HepG2 (cell line): ENCODE measurements at regions not wholly inside any gene's neighbourhood (a gene's known extent, or its start where the extent isn't known, plus 50 kb on each side); places are given as distances from the start of the nearest gene placed in this dataset.

Source experiments
- ATAC-seq: fragments of 200-7000 bp; cut with Tn5 transposase; 3 replicates; pipeline ENCODE4 v1.9.1; 2020; ENCODE audit warnings: mild to moderate bottlenecking, moderate library complexity
- BruUV-seq: library from RNA; stranded (reverse); fragments of 400-500 nt; replicated peaks from 2 replicates; lab custom pipeline; 2021; lab: Mats Ljungman, UMichigan
- CTCF ChIA-PET: fragments of 300-600 bp; formaldehyde crosslinking; extraction: SDS; loops from one replicate; lab custom pipeline; 2021; ENCODE audit warnings: low total read pairs, inconsistent platforms, low intra/inter-chr PET ratio; lab: Yijun Ruan, JAX
- POLR2A ChIA-PET: fragments of 350-600 bp; sonication (Branson Sonifier 250); formaldehyde crosslinking; loops from one replicate; lab custom pipeline; 2020; ENCODE audit warnings: antibody characterized with exemption, inconsistent platforms; lab: Yijun Ruan, JAX
- DNase-seq: peaks from one replicate; pipeline ENCODE4 v3.0.0-alpha.2; 2015; ENCODE audit warnings: low spot score
- FAIRE-seq: peaks from 3 replicates; lab custom pipeline; 2011; peaks lifted over from hg19 to GRCh38; lab: Jason Lieb, UNC
- H2AFZ ChIP-seq: one replicate; pipeline ENCODE4 v1.6.1; 2011; ENCODE audit warnings: low read length, inconsistent platforms
- H3K27ac ChIP-seq: fragments of 300-600 bp; 3 replicates; pipeline ENCODE4 v1.8.0; 2011; ENCODE audit warnings: mixed run types, mild to moderate bottlenecking, mixed read lengths, low read length, inconsistent platforms; ENCODE audit not compliant: insufficient read depth; ENCODE audit errors: extremely low read length
- H3K27me3 ChIP-seq, 2 experiments: fragments of 200-600 bp in 1 of 2; 2 replicates in 1 of 2; 3 replicates in 1 of 2; pipeline versions ENCODE4 v1.6.0 to v1.8.0; 2011; ENCODE audit warnings: low read length in 2 of 2, mild to moderate bottlenecking in 2 of 2, moderate library complexity in 2 of 2, inconsistent platforms in 1 of 2; ENCODE audit not compliant: insufficient read depth in 2 of 2, control insufficient read depth in 1 of 2
- H3K36me3 ChIP-seq, 2 experiments: fragments of 200-600 bp in 1 of 2; replicated peaks in 1 of 2; 2 replicates in 1 of 2; 3 replicates in 1 of 2; pipeline versions ENCODE4 v1.5.1 to v1.8.0; 2011; ENCODE audit warnings: low read length in 2 of 2, inconsistent platforms in 1 of 2; ENCODE audit not compliant: insufficient read depth in 2 of 2, control insufficient read depth in 1 of 2
- H3K4me1 ChIP-seq: 2 replicates; pipeline ENCODE4 v1.5.1; 2012; ENCODE audit warnings: low read length, inconsistent platforms; ENCODE audit not compliant: insufficient read depth
- H3K4me2 ChIP-seq: 2 replicates; pipeline ENCODE4 v1.6.0; 2011; ENCODE audit warnings: low read depth, low read length, inconsistent platforms
- H3K4me3 ChIP-seq, 3 experiments: fragments of 200-600 bp in 1 of 3; sonication (generic), shearing (Covaris generic) in 1 of 3; replicated peaks in 1 of 3; 2 replicates each; pipeline ENCODE4 v1.5.1; 2011 to 2016; ENCODE audit warnings: low read length in 3 of 3, inconsistent platforms in 2 of 3, low read depth in 2 of 3, mild to moderate bottlenecking in 2 of 3, control low read depth in 1 of 3, mixed read lengths in 1 of 3; ENCODE audit not compliant: insufficient read depth in 1 of 3
- H3K79me2 ChIP-seq: one replicate; pipeline ENCODE4 v1.6.1; 2011; ENCODE audit warnings: low read length, inconsistent platforms; ENCODE audit not compliant: insufficient read depth
- H3K9ac ChIP-seq: 2 replicates; pipeline ENCODE4 v1.6.0; 2011; ENCODE audit warnings: mild to moderate bottlenecking, low read depth, low read length, inconsistent platforms; ENCODE audit not compliant: insufficient read depth
- H3K9me3 ChIP-seq: 2 replicates; pipeline ENCODE4 v1.5.1; 2012; ENCODE audit warnings: mild to moderate bottlenecking, low read length
- H4K20me1 ChIP-seq: 2 replicates; pipeline ENCODE4 v1.6.0; 2011; ENCODE audit warnings: inconsistent platforms, mild to moderate bottlenecking, low read length, moderate library complexity; ENCODE audit not compliant: insufficient read depth
- CEBPB ChIP-seq: IDR thresholded peaks from 2 replicates; pipeline ENCODE4 v1.6.1; 2011; ENCODE audit warnings: low read depth, low read length, improper control_type of control experiment, borderline replicate concordance
- PRDM15 ChIP-seq: sonication (generic); formaldehyde crosslinking; IDR thresholded peaks from 2 replicates; pipeline ENCODE4 v1.4.0; 2020; ENCODE audit warnings: missing genetic modification reagents
- WGBS: methylation state at CpG from one replicate; pipeline ENCODE4 v1.1.6; 2017; ENCODE audit warnings: low lambda C conversion rate; 5-methylcytosine and 5-hydroxymethylcytosine counted together
- in situ Hi-C: cut with HindIII; loops from 2 replicates; pipeline ENCODE4 v1.10.0; 2017; ENCODE audit warnings: low pct_unique_long_range_greater_than_20kb; ENCODE audit not compliant: extremely low pct_ligation_motif_present
- intact Hi-C: fragments of 100-400 bp; cut with micrococcal nuclease; formaldehyde crosslinking; loops from one replicate; pipeline ENCODE4 v1.10.0; 2022; ENCODE audit not compliant: unreplicated experiment

GRCh38 chr17:20925091-20925490, 117.7 kb downstream of the USP22 start:
- no TSS peak for BruUV-seq

More at GRCh38 chr17:20925091-20925490, 117.7 kb downstream of the USP22 start:
- Histone ChIP-seq H3K4me2 (no peak overlapping the region), H3K9ac (no peak overlapping the region), H2AFZ (no peak overlapping the region), H3K4me3 (no peak overlapping the region), H3K27ac (no peak overlapping the region), H3K4me1 (no peaks in the 10 kb centered on the region), H3K79me2 (peaks cover 36% of the 10 kb centered on the region), H4K20me1 (no peaks in the 10 kb centered on the region), H3K36me3 (peaks cover 0 to 3% of the 10 kb centered on the region in 2 experiments; a peak in 1 of 5 replicates), H3K9me3 (no peaks in the 10 kb centered on the region), H3K27me3 (no peaks in the 10 kb centered on the region; a peak in 1 of 5 replicates)
- CTCF ChIA-PET, result no interaction called here
- no peak for ATAC-seq
- no peak for DNase-seq
- WGBS, result 48% methylated on average over 3 of the region's 3 CpGs
- POLR2A ChIA-PET, result no interaction called here
- in situ Hi-C loops, result no loop called here
- no peak for TF ChIP-seq PRDM15
- TF ChIP-seq CEBPB, result peak; percentile 38; the same call in 1 of the 2 replicates
- intact Hi-C loops, result no loop called here
- no peak for FAIRE-seq
